ENCODE measurements at regions not wholly inside any gene's neighbourhood (a gene's known extent, or its start where the extent isn't known, plus 50 kb on each side); places are given as distances from the start of the nearest gene placed in this dataset.

DNA sequence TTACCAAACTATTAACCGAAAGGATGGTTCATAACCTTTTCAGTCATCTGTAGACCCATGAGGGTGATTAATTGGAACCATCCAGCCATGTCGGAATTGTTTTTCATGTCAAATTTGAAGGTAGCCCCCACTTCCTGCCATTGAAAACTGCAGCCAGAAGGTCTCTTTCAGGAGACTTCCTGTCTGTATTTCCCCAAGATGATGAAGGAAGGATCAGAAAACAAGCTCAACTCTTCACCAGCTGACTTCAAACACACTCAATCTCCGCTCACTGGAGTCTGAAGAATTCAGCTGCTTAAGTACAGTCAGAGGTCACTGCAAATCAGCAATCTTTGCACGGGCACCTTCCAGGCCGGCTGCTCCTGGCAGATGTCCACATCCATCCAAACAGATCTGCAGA lies 291.7 kb upstream of the NPVF start:
- TF ChIP-seq, protein P1, sequence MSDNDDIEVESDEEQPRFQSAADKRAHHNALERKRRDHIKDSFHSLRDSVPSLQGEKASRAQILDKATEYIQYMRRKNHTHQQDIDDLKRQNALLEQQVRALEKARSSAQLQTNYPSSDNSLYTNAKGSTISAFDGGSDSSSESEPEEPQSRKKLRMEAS (IDR thresholded peaks at IDR 0.05; ENCODE audit: insufficient read depth, insufficient read length) = no peak
- TF ChIP-seq, protein P2, sequence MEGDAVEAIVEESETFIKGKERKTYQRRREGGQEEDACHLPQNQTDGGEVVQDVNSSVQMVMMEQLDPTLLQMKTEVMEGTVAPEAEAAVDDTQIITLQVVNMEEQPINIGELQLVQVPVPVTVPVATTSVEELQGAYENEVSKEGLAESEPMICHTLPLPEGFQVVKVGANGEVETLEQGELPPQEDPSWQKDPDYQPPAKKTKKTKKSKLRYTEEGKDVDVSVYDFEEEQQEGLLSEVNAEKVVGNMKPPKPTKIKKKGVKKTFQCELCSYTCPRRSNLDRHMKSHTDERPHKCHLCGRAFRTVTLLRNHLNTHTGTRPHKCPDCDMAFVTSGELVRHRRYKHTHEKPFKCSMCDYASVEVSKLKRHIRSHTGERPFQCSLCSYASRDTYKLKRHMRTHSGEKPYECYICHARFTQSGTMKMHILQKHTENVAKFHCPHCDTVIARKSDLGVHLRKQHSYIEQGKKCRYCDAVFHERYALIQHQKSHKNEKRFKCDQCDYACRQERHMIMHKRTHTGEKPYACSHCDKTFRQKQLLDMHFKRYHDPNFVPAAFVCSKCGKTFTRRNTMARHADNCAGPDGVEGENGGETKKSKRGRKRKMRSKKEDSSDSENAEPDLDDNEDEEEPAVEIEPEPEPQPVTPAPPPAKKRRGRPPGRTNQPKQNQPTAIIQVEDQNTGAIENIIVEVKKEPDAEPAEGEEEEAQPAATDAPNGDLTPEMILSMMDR (IDR thresholded peaks at IDR 0.05; ENCODE audit: extremely low read depth in 1 of 2, insufficient read depth in 1 of 2, low read depth in 1 of 2, low read length in 2 of 2) = no peak
- no peak for TF ChIP-seq POLR2A (IDR thresholded peaks at IDR 0.05; ENCODE audit: low read depth, low read length)
- no peak for TF ChIP-seq POLR2AphosphoS5 (IDR thresholded peaks at IDR 0.05; ENCODE audit: insufficient read depth, low read depth, low read length)
- TF ChIP-seq JUN (IDR thresholded peaks at IDR 0.05; ENCODE audit: borderline replicate concordance, insufficient read depth, insufficient read length, low read depth) = no peak
